SK-N-MC (cell line): ENCODE measurements at regions not wholly inside any gene's neighbourhood (a gene's known extent, or its start where the extent isn't known, plus 50 kb on each side); places are given as distances from the start of the nearest gene placed in this dataset.

ENCODE experiments used
- EZH2 ChIP-seq: fragments of 200-600 bp; sonication (generic); IDR thresholded peaks from one replicate; pipeline ENCODE4 v1.6.1; 2017; ENCODE audit warnings: antibody characterized with exemption
- FOXP2 ChIP-seq: optimal IDR thresholded peaks from 2 replicates; pipeline ENCODE3; 2011; ENCODE audit warnings: mild to moderate bottlenecking, moderate library complexity; ENCODE audit not compliant: insufficient read depth; ENCODE audit errors: extremely low read length, control extremely low read depth
- POLR2AphosphoS5 ChIP-seq: IDR thresholded peaks from 2 replicates; pipeline ENCODE4 v1.6.1; 2012; ENCODE audit warnings: mild to moderate bottlenecking, low read depth, low read length, borderline replicate concordance

DNA sequence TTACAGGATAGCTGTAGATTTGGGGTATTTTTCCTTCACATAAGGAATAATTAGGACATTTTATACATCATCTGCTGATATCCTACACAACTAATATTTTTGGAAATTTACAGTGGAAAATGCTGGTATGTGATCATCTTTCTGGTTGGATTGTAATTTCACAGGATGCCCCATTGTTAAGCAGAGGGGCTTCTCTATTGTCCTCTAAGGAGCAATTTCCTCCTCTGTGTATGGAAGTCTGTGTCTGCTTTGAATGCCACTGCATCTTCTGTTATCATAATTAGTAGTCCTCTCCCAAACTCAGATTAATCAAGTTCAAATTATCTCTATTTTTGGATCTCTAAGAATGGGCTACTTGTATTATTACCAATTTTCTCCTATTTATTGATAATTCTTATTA, 988.1 kb upstream of the B3GALT2 start:
- TF ChIP-seq EZH2 (no peak), POLR2AphosphoS5 (no peak), FOXP2 (no peak)
